Esophagus (tissue), 2 donors: ENCODE measurements at regions not wholly inside any gene's neighbourhood (a gene's known extent, or its start where the extent isn't known, plus 50 kb on each side); places are given as distances from the start of the nearest gene placed in this dataset.
"Not testable (repeated sequence)": the region's sequence is repeated elsewhere in the genome, so short reads cannot be mapped to it uniquely, and the experiment has no call there.

Experiments
- H3K27ac ChIP-seq, 2 donors: one replicate each; pipeline ENCODE4 v1.5.1; 2013; ENCODE audit warnings: low read depth in 2 of 2, mild to moderate bottlenecking in 2 of 2, inconsistent platforms in 1 of 2, low read length in 1 of 2, moderate library complexity in 1 of 2
- H3K27me3 ChIP-seq, 2 donors: one replicate each; pipeline ENCODE4 v1.6.1; 2013; ENCODE audit warnings: low read length in 2 of 2, control low read depth in 1 of 2, mild to moderate bottlenecking in 1 of 2; ENCODE audit not compliant: insufficient read depth in 2 of 2, control insufficient read depth in 1 of 2
- H3K36me3 ChIP-seq, 2 donors: one replicate each; pipeline ENCODE4 v1.6.1; 2013; ENCODE audit warnings: low read length in 1 of 2; ENCODE audit not compliant: control insufficient read depth in 2 of 2, insufficient read depth in 2 of 2
- H3K4me1 ChIP-seq, 2 donors: one replicate each; pipeline ENCODE4 v1.6.1; 2013; ENCODE audit warnings: low read length in 1 of 2; ENCODE audit not compliant: control insufficient read depth in 2 of 2, insufficient read depth in 2 of 2
- H3K4me3 ChIP-seq, 2 donors: one replicate each; pipeline ENCODE4 v1.5.1; 2013; ENCODE audit warnings: low read length in 2 of 2, mild to moderate bottlenecking in 2 of 2, low read depth in 1 of 2, moderate library complexity in 1 of 2
- H3K9me3 ChIP-seq, 2 donors: one replicate each; pipeline ENCODE4 v1.6.1; 2013; ENCODE audit warnings: mild to moderate bottlenecking in 2 of 2, low read depth in 1 of 2, low read length in 1 of 2, moderate library complexity in 1 of 2; ENCODE audit not compliant: control insufficient read depth in 2 of 2, insufficient read depth in 1 of 2
- WGBS, 2 donors: extraction: QIAGEN DNeasy Blood & Tissue Kit; methylation state at CpG; one replicate each; pipeline ENCODE4 v1.1.7; 2013; 5-methylcytosine and 5-hydroxymethylcytosine counted together
- donor health status: healthy with polysubstance abuse.
- donor health status: Bipolar disorder and iron deficiency.

GRCh38 chr12:75650100-75650499, 138.7 kb upstream of the KRR1 start:
- H3K36me3 ChIP-seq = no peaks in the 10 kb centered on the region
- H3K27me3 ChIP-seq = no peaks in the 10 kb centered on the region
- H3K4me1 ChIP-seq = no peaks in the 10 kb centered on the region
- no peaks in the 10 kb centered on the region for H3K9me3 ChIP-seq
- no peak overlapping the region for H3K4me3 ChIP-seq
- H3K27ac ChIP-seq = no peak overlapping the region

- H3K9me3 ChIP-seq = no peaks in the 10 kb centered on the region
- H3K27ac ChIP-seq = no peak overlapping the region
- no peaks in the 10 kb centered on the region for H3K36me3 ChIP-seq
- H3K27me3 ChIP-seq = no peaks in the 10 kb centered on the region
- no peak overlapping the region for H3K4me3 ChIP-seq
- WGBS, 2 donors = 62 to 69% methylated on average over 3 of the region's 3 CpGs
- no peaks in the 10 kb centered on the region for H3K4me1 ChIP-seq
Observed at GRCh38 chr12:75648856-75649255, 137.4 kb upstream of the KRR1 start.

- no peak overlapping the region for H3K4me3 ChIP-seq
- WGBS, 2 donors = 82 to 89% methylated on average over 4 of the region's 4 CpGs
- H3K9me3 ChIP-seq = no peaks in the 10 kb centered on the region
- H3K4me1 ChIP-seq = no peaks in the 10 kb centered on the region
- no peak overlapping the region for H3K27ac ChIP-seq
- no peaks in the 10 kb centered on the region for H3K36me3 ChIP-seq
- H3K27me3 ChIP-seq = no peaks in the 10 kb centered on the region
Observed at GRCh38 chr12:75646329-75647210, 135.2 kb upstream of the KRR1 start.

DNA sequence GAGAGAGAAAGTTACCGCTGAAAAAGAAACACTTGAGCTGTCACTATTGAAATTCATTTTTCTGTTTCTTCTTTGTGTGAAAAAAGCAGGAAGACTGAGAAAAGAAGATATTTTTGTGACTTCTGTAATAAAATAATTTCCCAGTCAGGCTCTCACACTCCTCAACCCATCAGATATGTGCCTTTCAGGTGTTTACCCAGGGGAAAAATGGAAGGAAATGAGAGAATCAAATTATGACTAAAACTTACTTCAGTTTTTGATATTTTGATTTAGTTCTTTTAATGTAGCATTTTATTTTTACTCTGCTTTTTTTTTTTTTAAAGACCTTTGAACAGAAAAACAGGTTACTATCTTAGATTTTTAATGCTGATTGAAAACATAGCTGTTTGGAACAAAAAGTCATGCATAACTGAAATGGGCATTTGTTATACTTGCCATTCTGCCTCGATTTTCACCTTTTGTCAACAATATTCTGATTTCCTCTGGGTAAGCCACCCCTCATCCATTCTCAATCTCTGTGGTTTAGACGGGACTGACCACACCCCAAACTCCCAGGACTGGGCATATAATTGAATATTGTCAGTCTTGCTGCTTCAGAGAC, 133.2 kb upstream of the KRR1 start:
- no peaks in the 10 kb centered on the region for H3K9me3 ChIP-seq
- H3K36me3 ChIP-seq = no peaks in the 10 kb centered on the region
- no peaks in the 10 kb centered on the region for H3K4me1 ChIP-seq
- no peak overlapping the region for H3K4me3 ChIP-seq
- 76 to 77% methylated on average over 3 of the region's 3 CpGs for WGBS, 2 donors
- no peak overlapping the region for H3K27ac ChIP-seq
- H3K27me3 ChIP-seq = no peaks in the 10 kb centered on the region

DNA sequence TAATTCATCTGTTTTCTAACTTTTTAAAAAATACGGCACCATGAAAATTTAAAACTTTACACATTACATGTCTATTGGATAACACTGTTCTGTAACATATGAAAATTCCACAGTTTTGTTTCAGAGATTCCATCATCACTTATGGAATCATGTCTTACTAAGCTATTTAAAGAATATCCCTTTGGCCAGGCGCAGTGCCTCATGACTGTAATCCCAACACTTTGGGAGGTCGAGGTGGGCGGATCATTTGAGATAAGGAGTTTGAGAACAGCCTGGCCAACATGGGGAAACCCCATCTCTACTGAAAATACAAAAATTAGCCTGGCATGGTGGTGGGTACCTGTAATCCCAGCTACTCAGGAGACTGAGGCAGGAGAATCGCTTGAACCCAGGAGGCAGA, 131.7 kb upstream of the KRR1 start:
- H3K9me3 ChIP-seq, H3K27me3 ChIP-seq, H3K4me1 ChIP-seq, H3K27ac ChIP-seq, H3K4me3 ChIP-seq, H3K36me3 ChIP-seq: not testable (repeated sequence)
- WGBS, 2 donors = 94 to 96% methylated on average over 5 of the region's 5 CpGs

GRCh38 chr12:75642226-75642625, 130.8 kb upstream of the KRR1 start:
- Histone ChIP-seq H3K4me1 (no peaks in the 10 kb centered on the region), H3K4me3 (no peak overlapping the region), H3K9me3 (no peaks in the 10 kb centered on the region), H3K27ac (no peak overlapping the region), H3K36me3 (no peaks in the 10 kb centered on the region), H3K27me3 (no peaks in the 10 kb centered on the region)
- WGBS, 2 donors = 8 to 14% methylated on average over 1 of the region's 1 CpG

- H3K4me1 ChIP-seq = no peaks in the 10 kb centered on the region
- H3K4me3 ChIP-seq = no peak overlapping the region
- H3K36me3 ChIP-seq = no peaks in the 10 kb centered on the region
- WGBS, 2 donors = 49 to 55% methylated on average over 4 of the region's 4 CpGs
- H3K27ac ChIP-seq = peak overlapping the region; percentile 63 to 75
- H3K9me3 ChIP-seq = no peaks in the 10 kb centered on the region
- H3K27me3 ChIP-seq = no peaks in the 10 kb centered on the region
Observed at GRCh38 chr12:75641031-75641780, 129.8 kb upstream of the KRR1 start.

- no peaks in the 10 kb centered on the region for H3K4me1 ChIP-seq
- peak overlapping the region in 1 of 2 donors; percentile 17 for H3K27ac ChIP-seq
- WGBS, 2 donors = 78 to 80% methylated on average over 7 of the region's 7 CpGs
- H3K4me3 ChIP-seq = no peak overlapping the region
- H3K27me3 ChIP-seq = no peaks in the 10 kb centered on the region
- no peaks in the 10 kb centered on the region for H3K36me3 ChIP-seq
- H3K9me3 ChIP-seq = no peaks in the 10 kb centered on the region
Observed at GRCh38 chr12:75638792-75639191, 127.4 kb upstream of the KRR1 start.

- WGBS, 2 donors = 94 to 95% methylated on average over 4 of the region's 4 CpGs
- no peak overlapping the region for H3K4me3 ChIP-seq
- H3K27ac ChIP-seq = no peak overlapping the region
- H3K27me3 ChIP-seq = no peaks in the 10 kb centered on the region
- H3K36me3 ChIP-seq = no peaks in the 10 kb centered on the region
- H3K9me3 ChIP-seq = no peaks in the 10 kb centered on the region
- H3K4me1 ChIP-seq = no peaks in the 10 kb centered on the region
Observed at GRCh38 chr12:75636607-75637006, 125.2 kb upstream of the KRR1 start.
